M059J (cell line): ENCODE measurements at regions not wholly inside any gene's neighbourhood (a gene's known extent, or its start where the extent isn't known, plus 50 kb on each side); places are given as distances from the start of the nearest gene placed in this dataset.
"Not testable (repeated sequence)": the region's sequence is repeated elsewhere in the genome, so short reads cannot be mapped to it uniquely, and the experiment has no call there.

ENCODE experiments used
- DNase-seq: peaks from one replicate; pipeline ENCODE4 v3.0.0-alpha.2; 2012; ENCODE audit warnings: low read depth

DNA sequence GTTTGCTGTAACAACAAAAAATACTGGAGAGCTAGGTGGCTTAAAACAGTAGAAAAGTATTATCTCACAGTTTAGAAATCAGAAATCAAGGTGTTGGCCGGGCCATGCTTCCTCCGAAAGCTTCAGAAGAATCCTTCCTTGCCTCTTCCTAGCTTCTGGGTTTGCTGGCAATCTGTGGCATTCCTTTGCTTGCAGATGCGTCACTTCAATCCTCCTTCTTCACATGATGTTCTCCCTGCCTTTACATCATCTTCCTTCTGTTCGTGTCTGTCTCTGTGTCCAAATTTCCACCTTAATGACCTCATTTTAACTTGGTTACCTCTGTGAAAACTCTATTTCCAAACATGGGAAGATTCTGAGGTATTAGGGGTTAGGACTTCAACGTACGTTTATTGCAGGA is 90.4 kb upstream of the CHD1 start:
- DNase-seq, result no peak

DNA sequence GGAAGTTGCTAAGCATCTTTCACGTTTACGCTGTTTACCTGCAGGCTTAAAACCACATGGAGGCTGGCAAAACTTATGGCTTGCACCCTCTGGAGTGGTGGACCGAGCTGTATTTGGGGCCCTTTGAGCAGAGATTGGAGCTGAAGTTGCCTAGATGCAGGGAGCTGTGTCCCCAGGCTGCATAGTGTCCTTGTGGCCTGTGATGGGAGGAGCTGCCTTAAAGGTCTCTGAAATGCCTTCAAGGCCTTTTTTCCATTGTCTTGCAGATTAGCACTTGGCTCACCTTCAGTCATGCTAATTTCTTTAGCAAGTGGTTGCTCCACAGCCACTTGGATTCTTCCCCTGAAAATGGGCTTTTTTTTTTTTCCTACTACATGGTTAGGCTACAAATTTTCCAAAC is 81.5 kb upstream of the CHD1 start:
- no peak for DNase-seq

DNA sequence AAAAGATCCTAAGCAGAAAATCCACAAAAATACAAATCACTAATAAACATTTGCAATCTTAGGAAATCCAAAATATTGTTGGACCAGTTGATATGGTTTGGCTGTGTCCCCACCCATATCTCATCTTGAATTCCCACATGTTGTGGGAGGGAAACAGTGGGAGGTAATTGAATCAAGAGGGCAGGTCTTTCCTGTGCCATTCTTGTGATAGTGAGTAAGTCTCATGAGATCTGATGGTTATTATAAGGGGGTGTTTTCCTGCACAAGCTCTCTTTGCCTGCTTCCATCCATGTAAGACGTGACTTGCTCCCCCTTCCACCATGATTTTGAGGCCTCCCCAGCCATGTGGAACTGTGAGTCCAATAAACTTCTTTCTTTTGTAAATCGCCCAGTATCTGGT is 79.2 kb upstream of the CHD1 start:
- not testable (repeated sequence) for DNase-seq

DNA sequence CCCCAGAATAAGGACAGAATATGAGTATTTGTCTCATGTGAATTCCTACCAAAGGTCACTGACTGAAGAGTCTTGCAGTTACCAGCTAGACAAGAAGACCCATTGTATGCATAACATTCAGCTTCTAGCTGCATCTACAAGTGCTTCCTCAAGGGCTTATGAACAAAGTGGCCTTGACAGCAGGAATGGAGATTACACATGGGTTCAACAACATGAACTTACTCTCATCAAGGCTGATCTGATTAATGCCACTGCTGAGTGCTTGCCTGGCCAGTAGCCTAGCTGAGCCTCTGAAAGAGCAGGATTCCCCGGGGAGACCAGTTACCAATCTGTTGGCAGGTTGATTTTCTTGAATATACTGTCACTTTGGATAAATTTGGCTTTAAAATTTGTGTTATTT is 76.7 kb upstream of the CHD1 start:
- no peak for DNase-seq

DNA sequence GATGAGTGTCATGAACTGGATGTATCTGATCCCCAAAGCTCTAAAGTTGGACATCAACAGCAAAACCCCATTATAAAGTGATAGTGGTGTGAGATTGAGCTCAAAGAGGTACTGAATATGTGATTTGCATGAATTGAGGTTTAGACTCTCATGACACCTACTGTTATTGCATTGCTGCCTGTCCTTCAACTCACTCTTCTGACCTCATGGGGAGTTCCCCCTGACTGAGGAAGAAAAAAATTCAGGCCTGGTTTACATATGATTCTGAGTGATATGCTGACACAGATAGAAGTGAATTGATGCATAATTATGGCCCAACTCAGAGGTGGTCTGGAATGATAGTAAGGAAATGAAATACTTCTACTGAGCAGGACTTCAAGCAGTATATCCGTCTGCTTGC is 76.2 kb upstream of the CHD1 start:
- DNase-seq, result no peak

DNA sequence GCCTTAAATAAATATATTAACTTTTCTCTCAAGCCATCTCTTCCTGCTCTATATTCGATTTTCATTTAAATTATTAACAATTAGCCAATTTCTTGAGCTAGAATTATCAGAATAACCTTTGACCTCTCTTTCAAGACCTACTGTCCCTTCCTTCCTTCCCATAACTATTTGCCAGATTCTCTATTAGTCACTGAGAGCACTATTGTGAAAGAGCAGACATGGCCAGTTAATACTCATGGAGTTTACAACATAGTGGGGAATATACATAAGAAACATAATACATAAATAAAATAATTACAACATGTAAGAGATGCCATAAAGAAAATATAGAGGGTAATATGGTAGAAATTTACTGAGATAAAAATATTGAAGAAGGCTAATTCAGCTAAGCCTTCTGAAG is 72.1 kb upstream of the CHD1 start:
- no peak for DNase-seq

DNA sequence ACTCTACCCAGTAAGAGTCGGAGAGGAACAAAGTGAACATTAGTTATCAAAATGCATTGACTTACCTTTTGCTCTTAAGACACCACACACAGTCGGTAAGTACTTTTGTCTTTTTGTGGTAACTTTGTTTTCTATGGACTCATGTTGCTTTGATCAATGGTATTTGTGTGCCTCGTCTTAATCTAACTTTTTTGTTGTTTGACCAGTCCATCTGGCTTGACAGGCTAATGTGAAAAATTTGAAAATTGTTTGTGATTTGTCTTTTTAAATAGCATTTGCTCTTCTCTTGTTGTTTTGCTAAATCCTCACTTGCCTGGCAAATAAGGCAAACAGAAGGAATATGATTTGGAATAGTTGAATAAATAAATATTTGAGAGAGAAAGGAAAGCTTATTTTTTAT is 71.4 kb upstream of the CHD1 start:
- DNase-seq, result no peak

DNA sequence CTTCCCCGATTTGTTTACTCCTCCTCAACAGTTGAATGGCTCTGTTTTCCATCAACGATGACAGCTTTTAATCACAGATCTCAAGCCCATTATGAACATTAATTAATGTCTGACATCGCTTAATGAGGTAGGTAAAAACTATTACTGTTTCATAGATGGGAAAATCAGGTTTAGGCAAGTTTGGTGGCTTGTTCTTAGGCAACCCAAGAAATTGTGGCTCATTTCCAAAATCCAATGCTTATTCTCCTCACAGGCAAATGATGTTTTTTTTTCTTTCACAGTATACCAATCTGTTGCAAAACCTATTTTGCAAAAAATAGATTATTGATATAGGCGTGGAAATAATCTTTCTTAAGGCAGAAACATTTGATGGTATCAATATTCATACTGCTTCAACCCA is 70.8 kb upstream of the CHD1 start:
- DNase-seq, result no peak

DNA sequence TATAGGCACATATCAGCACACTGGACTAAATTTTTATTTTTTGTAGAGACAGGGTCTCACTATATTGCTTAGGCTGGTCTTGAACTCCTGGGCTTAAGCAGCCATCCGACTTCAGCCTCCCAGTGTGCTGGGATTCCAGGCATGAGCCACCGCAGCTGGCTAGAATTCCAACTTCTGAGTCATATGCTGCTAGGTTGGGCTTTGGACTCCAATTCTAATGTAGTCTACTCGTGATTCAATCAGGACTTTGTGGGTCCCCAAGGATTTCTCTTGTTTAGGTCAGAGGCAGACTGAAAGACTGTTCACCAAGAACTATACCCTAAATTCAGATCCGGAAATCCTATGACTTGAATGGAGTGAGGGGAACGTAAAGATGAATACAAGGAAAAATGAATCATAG is 68.2 kb upstream of the CHD1 start:
- DNase-seq, result peak; percentile 76

DNA sequence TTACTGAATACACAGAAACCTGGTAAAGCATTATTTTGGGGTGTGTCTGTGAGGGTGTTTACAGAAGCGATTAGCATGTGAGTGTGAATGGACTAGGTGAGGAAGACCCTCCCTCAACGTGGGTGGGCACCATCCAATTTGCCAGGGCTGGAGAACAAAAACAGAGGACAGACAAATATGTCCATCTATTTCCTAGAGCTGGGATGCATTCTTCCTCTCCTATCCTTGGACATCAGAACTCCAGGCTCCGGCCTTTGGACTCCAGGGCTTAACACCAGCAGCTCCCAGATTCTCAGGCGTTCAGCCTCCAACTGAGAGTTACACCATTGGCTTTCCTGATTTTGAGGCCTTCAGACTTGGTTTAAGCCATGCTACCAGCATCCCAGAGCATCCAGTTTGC is 65.8 kb upstream of the CHD1 start:
- no peak for DNase-seq

DNA sequence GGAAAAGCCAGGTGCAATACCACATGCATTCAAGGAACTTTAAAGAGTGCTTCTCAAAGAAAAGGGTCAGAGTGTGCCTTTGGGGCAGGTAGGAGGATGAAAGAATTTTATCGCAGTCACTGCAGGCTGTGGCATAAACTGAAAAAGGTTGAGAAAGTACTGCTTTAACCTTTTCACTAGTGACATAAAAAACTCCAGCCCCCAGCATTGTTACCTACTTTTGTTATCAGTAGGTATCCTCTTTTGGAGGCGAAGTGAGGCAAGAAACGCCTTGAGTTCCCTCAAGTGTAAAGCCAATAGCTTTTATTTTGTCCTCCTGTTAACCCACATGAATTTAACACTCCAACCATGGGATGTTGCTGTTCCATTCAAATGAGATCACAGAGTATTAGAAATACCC is 64.7 kb upstream of the CHD1 start:
- no peak for DNase-seq

DNA sequence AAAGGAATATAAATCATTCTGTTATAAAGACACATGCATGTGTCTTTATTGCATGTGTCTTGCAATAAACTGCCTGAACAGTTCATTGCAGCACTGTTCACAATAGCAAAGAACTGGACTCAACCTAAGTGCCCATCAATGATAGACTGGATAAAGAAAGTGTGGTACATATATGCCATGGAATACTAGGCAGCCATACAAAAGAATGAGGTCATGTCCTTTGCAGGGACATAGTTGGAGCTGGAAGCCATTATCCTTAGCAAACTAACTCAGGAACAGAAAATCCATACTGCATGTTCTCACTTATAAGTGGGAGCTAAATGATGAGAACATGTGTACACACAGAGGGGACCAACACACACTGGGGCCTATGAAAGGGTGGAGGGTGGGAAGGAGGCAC is 63.7 kb upstream of the CHD1 start:
- no peak for DNase-seq

DNA sequence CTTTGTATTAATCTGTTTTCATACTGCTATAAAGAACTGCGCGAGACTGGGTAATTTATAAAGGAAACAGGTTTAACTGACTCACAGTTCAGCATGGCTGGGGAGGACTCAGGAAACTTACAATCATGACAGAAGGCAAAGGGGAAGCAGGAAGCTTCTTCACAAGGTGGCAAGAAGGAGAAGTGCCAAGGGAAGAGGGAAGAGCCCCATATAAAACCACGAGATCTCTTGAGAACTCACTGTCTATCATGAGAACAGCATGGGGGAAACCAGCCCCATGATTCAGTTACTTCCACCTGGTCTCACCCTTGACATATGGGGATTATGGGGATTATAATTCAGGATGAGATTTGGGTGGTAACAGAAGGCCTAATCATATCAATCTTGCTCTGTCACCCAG is 60.9 kb upstream of the CHD1 start:
- no peak for DNase-seq

DNA sequence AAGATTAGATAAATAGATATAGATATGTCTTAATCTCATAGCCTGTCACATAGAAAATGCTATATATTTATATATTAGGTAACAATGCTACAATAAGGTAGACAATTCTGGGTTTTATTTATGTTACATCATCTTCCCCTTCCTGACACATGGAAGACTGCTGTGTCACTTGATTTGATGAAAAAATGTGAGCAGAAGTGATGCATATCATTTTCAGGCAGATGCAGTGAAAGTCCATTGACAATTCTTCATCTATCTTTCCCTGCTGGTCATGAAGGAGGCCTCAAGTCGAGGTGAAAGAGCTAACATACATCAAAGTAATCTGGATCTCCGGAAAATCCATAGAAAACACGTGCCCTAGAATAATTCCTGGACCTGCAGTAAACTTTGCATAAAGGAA is 57.8 kb upstream of the CHD1 start:
- DNase-seq, result no peak

DNA sequence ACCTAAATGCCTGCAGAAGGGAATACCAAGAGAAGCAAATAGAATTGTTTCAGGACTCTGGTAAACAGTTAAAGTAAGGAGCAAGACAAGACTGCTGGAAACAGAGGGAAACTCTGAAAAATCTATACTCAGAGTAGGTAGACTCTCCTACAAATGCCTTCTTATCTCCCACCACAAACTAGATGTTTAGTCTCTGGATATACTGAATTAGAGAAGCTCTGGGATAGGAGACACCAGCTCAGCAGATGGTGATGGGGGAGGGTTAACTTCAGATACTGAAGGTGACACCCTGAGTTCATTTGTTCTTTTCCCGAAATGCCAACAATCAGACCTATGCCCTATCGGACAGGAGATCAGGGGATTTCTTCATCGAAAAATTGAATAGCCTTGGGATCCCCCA is 54.1 kb upstream of the CHD1 start:
- no peak for DNase-seq
